ENCODE measurements at regions not wholly inside any gene's neighbourhood (a gene's known extent, or its start where the extent isn't known, plus 50 kb on each side); places are given as distances from the start of the nearest gene placed in this dataset.

DNA sequence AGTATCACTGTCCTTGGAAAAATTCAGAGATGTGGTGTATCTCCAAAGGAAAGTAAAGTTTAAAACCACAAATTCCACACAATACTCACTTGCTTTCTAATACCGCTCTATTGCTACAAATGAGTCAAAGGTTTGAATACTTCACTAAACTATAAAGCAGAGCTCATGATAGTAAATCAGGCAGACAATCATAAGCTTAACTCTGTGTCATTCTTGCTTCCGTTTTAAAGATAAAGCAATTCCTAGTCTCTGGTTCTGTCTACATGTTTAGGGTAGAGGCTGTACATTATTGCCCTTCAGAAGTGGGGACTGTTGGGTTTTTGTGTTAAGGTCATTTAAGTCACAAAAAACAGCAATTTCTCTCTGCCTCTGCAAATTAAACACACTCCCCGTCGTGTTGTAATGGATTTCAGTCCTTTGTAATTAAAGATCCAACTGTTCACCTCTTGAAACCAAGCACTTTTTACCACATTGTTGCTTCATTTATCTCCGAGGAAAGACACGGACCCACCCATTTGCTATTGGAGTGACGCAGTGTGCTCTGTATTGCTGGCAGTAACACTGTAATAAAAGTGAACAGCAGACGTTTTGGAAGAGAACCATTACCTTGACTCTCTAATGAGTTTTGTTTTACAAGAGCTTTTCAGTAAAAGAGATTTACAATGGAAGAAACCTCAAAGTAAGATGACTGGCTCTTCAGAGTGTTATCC, 83.1 kb upstream of the CNTNAP4 start:
- DNase-seq = no peak

GRCh38 chr16:76194616-76195015, 82.6 kb upstream of the CNTNAP4 start:
- DNase-seq = no peak

GRCh38 chr16:76195056-76195455, 82.1 kb upstream of the CNTNAP4 start:
- DNase-seq = no peak

- no peak for DNase-seq
These were observed 81.6 kb upstream of the CNTNAP4 start for GRCh38 chr16:76195648-76196047.

DNA sequence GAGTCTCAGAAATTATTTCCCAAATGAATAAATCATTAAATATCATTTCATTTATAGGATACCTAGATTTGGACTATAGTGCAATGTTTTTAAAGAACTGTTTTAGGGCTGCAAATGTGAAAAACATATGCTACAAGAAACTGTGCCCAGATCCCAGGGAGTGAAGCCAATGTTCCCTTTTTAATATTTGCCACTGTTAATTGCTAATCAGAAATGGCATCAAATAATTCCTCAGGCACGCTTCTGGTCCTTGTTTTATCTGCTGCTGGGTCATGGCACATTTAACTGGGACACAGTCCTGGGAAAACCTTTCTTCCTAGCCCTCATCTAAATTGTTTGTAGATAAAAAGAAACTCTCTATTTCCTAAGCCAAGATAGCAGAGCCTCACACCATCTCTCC, 79.3 kb upstream of the CNTNAP4 start:
- no peak for DNase-seq

GRCh38 chr16:76199681-76200220, 77.5 kb upstream of the CNTNAP4 start:
- no peak for DNase-seq

DNA sequence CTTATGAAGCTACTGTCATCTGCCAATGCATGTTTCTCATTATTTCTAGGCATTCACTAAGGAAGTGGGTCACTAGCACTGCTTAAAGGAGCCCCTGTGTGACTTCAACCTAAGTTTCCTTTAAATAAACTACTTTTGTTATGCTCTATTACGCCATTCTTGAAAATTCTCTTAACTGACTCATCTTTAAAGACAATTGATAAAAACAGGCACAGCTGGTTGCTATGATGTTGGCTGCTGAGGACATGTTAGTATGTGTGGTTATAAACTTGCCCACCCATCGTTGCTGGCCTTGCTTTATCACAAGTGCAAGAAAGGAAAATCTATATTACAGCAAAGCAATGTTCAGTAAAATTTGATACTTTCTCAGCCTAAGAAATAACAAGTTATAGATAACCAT, 75.8 kb upstream of the CNTNAP4 start:
- DNase-seq = no peak

- no peak for DNase-seq
These were observed 73.0 kb upstream of the CNTNAP4 start for GRCh38 chr16:76204249-76204648.

GRCh38 chr16:76207270-76207669, 69.9 kb upstream of the CNTNAP4 start:
- no peak for DNase-seq

- no peak for DNase-seq
These were observed 67.0 kb upstream of the CNTNAP4 start for GRCh38 chr16:76210157-76210556.

DNA sequence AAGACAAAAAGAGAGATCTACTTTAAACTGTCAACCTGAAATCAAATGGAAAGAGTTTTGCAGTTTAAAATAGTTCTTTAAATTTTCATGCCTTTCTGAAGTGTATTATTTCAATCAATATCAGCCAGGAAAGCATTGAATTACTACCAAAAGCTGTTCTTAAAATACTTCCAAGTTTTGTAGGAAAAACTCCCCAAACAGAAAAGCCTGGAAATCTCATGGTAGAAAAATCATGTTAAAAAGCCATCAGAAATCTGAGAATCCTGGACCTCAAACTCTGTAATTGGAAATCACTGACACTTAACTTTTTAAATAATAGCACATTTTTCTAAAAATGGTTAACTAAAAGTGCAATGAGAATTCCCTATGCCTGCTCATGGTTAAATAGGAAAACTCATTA, 63.3 kb upstream of the CNTNAP4 start:
- DNase-seq = no peak

DNA sequence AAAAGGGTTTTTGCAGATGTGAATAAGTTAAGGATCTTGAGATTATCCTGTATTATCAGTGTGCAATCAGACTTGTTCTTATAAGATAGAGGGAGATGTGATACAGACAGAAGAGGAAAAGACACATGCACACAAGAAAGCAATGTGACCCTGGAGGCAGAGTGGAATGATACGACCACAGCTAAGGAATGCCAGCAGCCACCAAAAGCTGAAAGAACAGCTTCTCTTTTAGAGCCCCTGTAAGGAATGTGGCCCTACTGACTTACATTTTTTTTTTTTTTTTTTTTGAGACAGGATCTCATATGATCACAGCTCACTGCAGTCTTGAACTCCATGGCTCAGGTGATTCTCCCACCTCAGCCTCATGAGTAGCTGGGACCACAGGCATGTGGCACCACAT, 62.3 kb upstream of the CNTNAP4 start:
- DNase-seq = no peak

DNA sequence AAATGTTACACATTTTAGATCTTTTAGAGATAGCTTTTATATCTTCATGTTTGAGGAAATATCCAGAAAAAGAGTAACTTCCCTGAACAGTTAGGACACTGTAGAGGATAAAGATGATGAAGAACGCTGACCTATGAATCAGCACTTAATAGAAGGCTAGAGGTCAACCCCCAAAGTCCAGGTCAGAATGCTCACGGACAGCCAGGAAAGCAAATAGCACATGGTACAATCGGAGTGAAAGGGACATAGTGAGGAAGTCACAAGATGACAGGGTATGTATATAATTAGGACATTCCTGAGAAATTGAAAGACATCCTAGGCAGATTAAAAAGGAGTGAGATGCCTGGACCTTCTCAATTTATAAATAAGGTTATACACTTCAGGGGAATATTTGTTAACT, 55.1 kb upstream of the CNTNAP4 start:
- no peak for DNase-seq

- no peak for DNase-seq
These were observed 54.3 kb upstream of the CNTNAP4 start for GRCh38 chr16:76222853-76223252.

DNA sequence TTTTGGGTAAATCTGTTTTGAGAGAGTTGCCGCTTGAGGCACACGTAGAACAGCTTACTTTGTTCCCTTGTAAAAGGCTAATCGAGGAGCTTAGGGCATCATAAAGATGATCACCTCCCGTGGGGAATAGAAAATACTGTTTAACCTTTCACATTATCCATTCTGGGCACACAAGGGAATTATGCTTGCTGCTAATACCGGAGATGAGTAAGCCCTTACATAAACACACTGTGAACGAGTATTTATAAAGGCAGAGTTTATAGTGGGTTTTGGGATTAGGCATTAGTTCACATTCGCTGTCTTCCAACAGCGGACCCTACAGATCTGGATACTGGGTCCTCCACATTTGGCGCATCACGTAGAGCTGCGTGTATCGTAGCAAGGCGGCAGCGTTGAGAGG, 51.2 kb upstream of the CNTNAP4 start:
- DNase-seq = no peak

DNA sequence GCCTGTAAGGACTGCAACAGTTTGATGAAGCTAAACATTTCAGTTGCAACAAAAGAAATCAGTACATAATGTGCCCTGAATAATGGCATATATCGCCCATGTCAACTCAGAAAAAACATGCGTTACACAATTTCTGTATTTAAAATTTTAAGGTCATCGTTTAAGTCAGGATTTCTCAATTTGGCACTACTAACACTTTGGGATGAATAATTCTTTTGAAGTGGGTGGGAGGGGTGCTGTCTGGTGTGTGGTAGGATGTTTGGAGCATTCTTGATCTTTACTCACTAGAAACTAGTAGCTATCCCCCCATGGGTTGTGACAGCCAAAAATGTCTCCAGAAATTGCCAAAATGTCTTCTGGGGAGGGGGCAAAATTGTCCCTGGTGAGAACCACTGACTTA, 50.7 kb upstream of the CNTNAP4 start:
- DNase-seq = no peak
